ENCODE measurements at regions not wholly inside any gene's neighbourhood (a gene's known extent, or its start where the extent isn't known, plus 50 kb on each side); places are given as distances from the start of the nearest gene placed in this dataset.
"Not testable (repeated sequence)": the region's sequence is repeated elsewhere in the genome, so short reads cannot be mapped to it uniquely, and the experiment has no call there.

- TF ChIP-seq, protein P1, sequence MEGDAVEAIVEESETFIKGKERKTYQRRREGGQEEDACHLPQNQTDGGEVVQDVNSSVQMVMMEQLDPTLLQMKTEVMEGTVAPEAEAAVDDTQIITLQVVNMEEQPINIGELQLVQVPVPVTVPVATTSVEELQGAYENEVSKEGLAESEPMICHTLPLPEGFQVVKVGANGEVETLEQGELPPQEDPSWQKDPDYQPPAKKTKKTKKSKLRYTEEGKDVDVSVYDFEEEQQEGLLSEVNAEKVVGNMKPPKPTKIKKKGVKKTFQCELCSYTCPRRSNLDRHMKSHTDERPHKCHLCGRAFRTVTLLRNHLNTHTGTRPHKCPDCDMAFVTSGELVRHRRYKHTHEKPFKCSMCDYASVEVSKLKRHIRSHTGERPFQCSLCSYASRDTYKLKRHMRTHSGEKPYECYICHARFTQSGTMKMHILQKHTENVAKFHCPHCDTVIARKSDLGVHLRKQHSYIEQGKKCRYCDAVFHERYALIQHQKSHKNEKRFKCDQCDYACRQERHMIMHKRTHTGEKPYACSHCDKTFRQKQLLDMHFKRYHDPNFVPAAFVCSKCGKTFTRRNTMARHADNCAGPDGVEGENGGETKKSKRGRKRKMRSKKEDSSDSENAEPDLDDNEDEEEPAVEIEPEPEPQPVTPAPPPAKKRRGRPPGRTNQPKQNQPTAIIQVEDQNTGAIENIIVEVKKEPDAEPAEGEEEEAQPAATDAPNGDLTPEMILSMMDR (IDR thresholded peaks at IDR 0.05; ENCODE audit: extremely low read depth, low read depth, low read length): no peak
- Histone ChIP-seq H4K20me1 (ENCODE audit: insufficient read depth, low read length) (no peaks in the 10 kb centered on the region), H3K36me3 (ENCODE audit: insufficient read depth, low read length) (no peaks in the 10 kb centered on the region), H3K79me2 (ENCODE audit: insufficient read depth, low read length) (no peaks in the 10 kb centered on the region), H3K4me3 (ENCODE audit: insufficient read depth, low read length) (no peak overlapping the region), H3K4me2 (ENCODE audit: insufficient read depth, low read length) (no peak overlapping the region), H3K27ac (ENCODE audit: low read depth, low read length) (no peak overlapping the region), H3K9me3 (ENCODE audit: low read depth, low read length) (no peaks in the 10 kb centered on the region), H3K27me3 (ENCODE audit: insufficient read depth, low read length) (no peaks in the 10 kb centered on the region), H3K4me1 (ENCODE audit: insufficient read depth, low read length) (no peaks in the 10 kb centered on the region), H2AFZ (ENCODE audit: low read length) (no peak overlapping the region)
- no peak for DNase-seq (ENCODE audit: insufficient read length, low spot score, missing footprints)
Observed at GRCh38 chr2:176923205-176923604, 289.4 kb upstream of the HNRNPA3 start.

- H2AFZ ChIP-seq (ENCODE audit: low read length): no peak overlapping the region
- DNase-seq (ENCODE audit: insufficient read length, low spot score, missing footprints): no peak
- H3K4me1 ChIP-seq (ENCODE audit: insufficient read depth, low read length): no peaks in the 10 kb centered on the region
- H4K20me1 ChIP-seq (ENCODE audit: insufficient read depth, low read length): no peaks in the 10 kb centered on the region
- no peak overlapping the region for H3K4me3 ChIP-seq (ENCODE audit: insufficient read depth, low read length)
- H3K4me2 ChIP-seq (ENCODE audit: insufficient read depth, low read length): no peak overlapping the region
- H3K27ac ChIP-seq (ENCODE audit: low read depth, low read length): no peak overlapping the region
- TF ChIP-seq, protein P1 (IDR thresholded peaks at IDR 0.05; ENCODE audit: extremely low read depth, low read depth, low read length): no peak
- H3K36me3 ChIP-seq (ENCODE audit: insufficient read depth, low read length): no peaks in the 10 kb centered on the region
- no peaks in the 10 kb centered on the region for H3K79me2 ChIP-seq (ENCODE audit: insufficient read depth, low read length)
- no peaks in the 10 kb centered on the region for H3K27me3 ChIP-seq (ENCODE audit: insufficient read depth, low read length)
- H3K9me3 ChIP-seq (ENCODE audit: low read depth, low read length): no peaks in the 10 kb centered on the region
Observed at GRCh38 chr2:176924909-176925534, 287.6 kb upstream of the HNRNPA3 start.

GRCh38 chr2:176926453-176926852 is 286.1 kb upstream of the HNRNPA3 start:
- no peaks in the 10 kb centered on the region for H4K20me1 ChIP-seq (ENCODE audit: insufficient read depth, low read length)
- no peak overlapping the region for H3K4me2 ChIP-seq (ENCODE audit: insufficient read depth, low read length)
- H2AFZ ChIP-seq (ENCODE audit: low read length): no peak overlapping the region
- TF ChIP-seq, protein P1 (IDR thresholded peaks at IDR 0.05; ENCODE audit: extremely low read depth, low read depth, low read length): no peak
- no peak overlapping the region for H3K27ac ChIP-seq (ENCODE audit: low read depth, low read length)
- DNase-seq (ENCODE audit: insufficient read length, low spot score, missing footprints): no peak
- no peaks in the 10 kb centered on the region for H3K4me1 ChIP-seq (ENCODE audit: insufficient read depth, low read length)
- H3K36me3 ChIP-seq (ENCODE audit: insufficient read depth, low read length): no peaks in the 10 kb centered on the region
- no peak overlapping the region for H3K4me3 ChIP-seq (ENCODE audit: insufficient read depth, low read length)
- H3K27me3 ChIP-seq (ENCODE audit: insufficient read depth, low read length): no peaks in the 10 kb centered on the region
- no peaks in the 10 kb centered on the region for H3K79me2 ChIP-seq (ENCODE audit: insufficient read depth, low read length)
- H3K9me3 ChIP-seq (ENCODE audit: low read depth, low read length): no peaks in the 10 kb centered on the region

GRCh38 chr2:176929387-176929786 is 283.2 kb upstream of the HNRNPA3 start:
- not testable (repeated sequence) for H4K20me1 ChIP-seq (ENCODE audit: insufficient read depth, low read length); H3K27me3 ChIP-seq (ENCODE audit: insufficient read depth, low read length); H3K79me2 ChIP-seq (ENCODE audit: insufficient read depth, low read length); H3K27ac ChIP-seq (ENCODE audit: low read depth, low read length); H3K4me2 ChIP-seq (ENCODE audit: insufficient read depth, low read length); DNase-seq (ENCODE audit: insufficient read length, low spot score, missing footprints); H3K36me3 ChIP-seq (ENCODE audit: insufficient read depth, low read length); H3K9me3 ChIP-seq (ENCODE audit: low read depth, low read length); H3K4me3 ChIP-seq (ENCODE audit: insufficient read depth, low read length); H3K4me1 ChIP-seq (ENCODE audit: insufficient read depth, low read length); H2AFZ ChIP-seq (ENCODE audit: low read length)
